ENCODE measurements at regions not wholly inside any gene's neighbourhood (a gene's known extent, or its start where the extent isn't known, plus 50 kb on each side); places are given as distances from the start of the nearest gene placed in this dataset.
"Not testable (repeated sequence)": the region's sequence is repeated elsewhere in the genome, so short reads cannot be mapped to it uniquely, and the experiment has no call there.

DNA sequence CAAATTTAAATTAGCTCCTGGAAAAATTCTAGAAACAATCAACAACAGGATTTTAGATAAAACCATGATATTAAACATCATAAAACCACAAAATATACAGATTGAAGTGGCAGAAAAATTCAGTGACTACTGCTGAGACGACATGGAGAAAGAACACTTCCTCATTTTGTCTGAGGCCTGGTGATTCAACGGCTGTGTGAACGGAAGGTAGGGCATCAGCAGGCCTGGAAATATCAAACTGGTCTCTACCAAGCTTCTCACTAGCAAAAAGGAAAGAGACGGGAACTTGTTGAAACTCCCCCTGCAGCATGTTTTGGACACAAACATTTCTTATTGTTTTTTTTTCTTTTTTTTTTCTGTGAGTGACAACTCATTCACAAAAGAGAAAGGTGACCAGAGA, 58.0 kb upstream of the AHI1 start:
- no peak for ATAC-seq

- no peak for ATAC-seq
These were observed 60.0 kb upstream of the AHI1 start for GRCh38 chr6:135557582-135557981.

DNA sequence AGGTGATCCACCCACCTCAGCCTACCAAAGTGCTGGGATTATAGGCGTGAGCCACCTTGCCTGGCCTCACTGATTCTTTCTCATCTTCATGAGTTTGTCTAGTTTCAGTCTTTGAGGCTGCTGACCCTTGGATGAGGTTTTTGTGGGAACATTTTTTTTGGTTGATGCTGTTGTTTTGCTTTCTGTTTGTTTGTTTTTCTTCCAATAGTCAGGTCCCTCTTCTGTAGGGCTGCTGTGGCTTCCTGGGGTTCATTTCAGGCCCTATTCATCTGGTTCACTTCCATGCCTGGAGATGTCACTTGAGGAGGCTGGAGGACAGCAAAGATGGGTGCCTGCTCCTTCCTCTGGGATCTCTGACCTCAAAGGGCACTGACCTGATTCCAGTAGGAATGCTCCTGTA, 68.1 kb upstream of the AHI1 start:
- not testable (repeated sequence) for ATAC-seq

DNA sequence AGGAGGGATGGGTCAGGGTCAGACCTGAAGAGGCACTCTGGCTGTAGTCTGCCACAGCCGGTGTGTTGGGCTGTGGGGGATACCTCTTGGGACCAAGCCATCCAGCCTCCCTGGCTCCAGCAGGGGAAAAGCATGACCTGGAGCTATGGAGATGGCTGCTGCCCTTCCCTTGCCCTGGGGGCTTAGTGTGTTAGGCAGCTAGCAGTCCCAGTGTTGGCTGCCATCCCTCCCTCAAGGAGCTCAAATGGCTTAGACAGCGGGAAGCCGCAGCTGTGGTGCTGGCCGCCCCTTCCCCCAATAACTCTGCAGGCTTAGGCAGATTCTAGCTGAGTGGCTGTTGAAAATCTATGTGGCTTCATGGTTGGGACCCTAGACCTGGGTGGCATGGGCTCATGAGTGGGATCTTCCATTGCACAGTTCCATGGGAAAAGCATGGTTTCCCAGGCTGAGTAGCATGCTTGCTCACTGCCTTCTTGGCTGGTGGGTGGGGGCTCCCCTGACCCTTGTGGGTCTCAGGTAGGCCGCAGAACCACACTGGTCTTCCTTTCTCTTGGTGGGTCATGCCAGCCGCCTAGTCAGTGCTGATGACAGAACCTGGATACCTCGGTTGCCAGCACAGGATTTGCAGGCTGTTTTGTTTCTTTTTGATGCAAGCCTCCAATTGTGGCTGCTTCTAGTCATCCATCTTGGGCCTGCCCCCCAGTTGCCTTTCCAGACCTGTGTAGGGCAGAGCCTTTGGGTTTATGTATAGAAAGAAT, 69.0 kb upstream of the AHI1 start:
- ATAC-seq, result no peak

DNA sequence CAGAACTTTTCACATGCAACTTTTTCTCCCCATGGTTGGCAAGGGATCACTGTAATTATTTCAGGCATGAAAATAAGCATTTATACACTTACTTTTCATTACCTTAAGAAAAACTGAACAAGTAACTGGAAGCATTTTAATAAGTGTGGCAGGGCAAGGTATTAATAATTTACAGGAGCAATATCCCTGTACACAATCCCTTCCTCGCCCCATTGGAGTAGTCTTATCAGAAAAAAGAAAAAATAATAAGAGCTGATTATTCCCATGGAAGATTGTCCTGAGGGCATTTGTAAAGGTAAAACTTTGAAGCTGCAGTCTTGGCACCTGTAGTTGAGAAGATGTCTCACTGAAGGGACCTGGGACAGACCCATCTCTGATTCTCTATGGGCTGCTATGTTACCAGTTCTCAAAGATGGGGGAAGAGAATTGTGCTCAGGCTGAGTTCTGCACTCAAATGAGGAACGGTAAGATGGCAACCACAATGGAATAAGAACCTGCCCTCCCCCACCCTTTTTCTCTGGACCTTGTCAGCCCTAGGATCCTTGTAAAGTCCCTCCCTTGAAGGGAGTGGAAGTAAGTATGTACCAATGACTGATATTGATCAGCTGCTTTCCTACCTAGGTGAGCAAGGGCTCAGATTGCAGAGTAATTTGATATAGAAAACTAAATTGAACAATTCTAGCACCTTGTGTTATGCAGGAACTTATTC, 70.0 kb upstream of the AHI1 start:
- ATAC-seq, result no peak

GRCh38 chr6:135568379-135568778, 70.8 kb upstream of the AHI1 start:
- ATAC-seq, result no peak

DNA sequence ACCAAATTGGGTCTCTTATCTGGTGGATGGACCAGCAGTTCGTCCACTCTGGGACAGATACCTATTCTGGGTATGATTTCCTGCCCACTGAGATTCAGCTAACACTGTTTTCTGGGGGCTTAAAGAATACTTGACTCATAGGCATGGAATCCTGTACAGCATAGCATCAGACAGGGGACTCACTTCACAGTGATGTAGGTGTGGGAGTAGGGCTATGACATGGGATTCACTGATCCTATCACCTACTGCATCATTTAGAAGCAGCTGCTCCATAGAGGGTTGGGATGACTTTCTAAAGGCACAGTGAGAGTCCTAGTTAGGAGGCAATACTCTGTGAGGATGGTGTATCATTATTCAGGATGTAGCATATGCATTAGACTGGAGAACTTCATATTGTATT, 74.5 kb upstream of the AHI1 start:
- ATAC-seq, result no peak

DNA sequence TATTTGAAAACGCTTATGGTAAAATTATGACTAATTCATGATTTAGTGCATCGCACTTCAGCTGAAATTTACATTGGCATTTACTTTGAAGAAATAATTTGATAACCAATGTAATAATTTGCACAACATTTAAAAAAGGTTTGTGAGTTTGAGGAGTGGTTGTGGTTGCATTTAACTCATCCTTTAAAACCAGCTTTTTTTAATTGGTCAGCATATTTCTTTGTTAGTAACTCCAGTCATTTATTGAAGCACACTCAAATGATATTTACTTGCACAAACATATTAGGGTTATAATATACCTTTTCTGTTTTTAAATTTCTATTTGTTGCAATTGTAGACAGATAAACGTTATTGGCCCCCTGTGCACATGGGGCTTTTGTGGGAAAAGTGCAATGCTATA, 78.1 kb upstream of the AHI1 start:
- no peak for ATAC-seq

GRCh38 chr6:135576055-135576454, 78.5 kb upstream of the AHI1 start:
- ATAC-seq, result no peak

DNA sequence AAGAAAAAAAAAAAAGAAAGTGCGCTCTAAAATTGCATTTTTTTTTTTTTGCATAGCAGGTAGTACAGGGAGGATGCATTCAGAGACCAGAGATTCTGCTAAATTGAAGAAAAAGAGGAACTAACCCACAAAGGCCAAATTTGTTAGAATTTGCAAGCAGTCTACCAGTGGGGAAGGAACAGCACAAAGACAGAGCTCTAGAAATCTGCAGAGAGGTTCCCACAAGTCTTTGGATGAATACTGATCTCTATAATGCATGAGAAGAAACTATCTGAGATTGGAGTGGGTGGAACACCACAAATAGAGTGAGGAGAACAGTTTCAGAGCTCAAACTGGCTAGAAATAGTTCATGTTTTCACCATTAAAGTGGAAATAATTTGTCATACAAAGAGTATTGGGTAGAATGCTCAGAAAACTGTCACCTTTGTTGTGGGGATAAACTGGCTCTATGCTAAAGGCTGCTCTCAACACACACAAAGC, 79.6 kb upstream of the AHI1 start:
- no peak for ATAC-seq

DNA sequence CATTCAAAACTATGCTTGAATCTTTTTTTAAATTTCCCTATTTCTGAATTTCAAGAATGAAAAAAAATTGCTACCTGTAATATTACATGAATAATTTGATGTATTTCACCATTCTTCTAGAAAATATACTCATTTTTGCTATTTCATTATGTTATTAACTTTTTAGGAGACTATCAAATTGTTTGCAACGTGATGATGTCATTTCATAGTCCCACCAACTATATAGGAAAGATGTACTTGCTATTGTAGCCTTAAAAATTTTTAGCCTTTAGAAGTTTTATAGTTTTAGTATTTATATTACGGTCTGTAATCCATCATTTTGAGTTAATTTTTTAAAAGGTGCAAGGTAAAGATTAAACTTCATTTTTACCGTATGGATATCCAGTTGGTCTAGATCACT, 81.4 kb upstream of the AHI1 start:
- no peak for ATAC-seq

GRCh38 chr6:135581211-135581610, 83.7 kb upstream of the AHI1 start:
- ATAC-seq, result no peak

DNA sequence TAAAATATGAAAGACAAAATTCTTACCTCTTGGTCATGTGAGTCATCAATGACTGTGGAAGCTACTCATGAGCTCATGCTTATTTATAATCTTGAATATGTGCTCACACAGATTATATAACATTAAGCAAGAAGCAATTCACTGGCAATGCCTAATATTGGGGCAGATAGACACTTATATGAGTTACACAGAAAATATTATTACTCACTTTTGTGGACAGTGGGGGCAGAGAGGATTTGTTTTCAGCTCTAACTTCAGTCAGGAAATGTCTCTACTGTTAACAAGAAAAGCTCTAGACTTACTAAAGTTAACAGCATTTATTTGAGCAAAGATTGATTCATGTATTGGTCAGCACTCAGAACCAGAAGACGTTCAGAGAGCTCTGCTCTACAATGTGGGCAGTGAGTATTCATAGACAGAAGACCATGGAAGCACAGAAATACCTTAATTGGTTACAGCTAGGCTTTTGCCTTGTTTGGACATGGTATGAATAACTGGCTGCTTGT, 85.8 kb upstream of the AHI1 start:
- no peak for ATAC-seq

GRCh38 chr6:135586388-135586787, 88.8 kb upstream of the AHI1 start:
- no peak for ATAC-seq

- no peak for ATAC-seq
These were observed 89.3 kb upstream of the AHI1 start for GRCh38 chr6:135586844-135587243.

DNA sequence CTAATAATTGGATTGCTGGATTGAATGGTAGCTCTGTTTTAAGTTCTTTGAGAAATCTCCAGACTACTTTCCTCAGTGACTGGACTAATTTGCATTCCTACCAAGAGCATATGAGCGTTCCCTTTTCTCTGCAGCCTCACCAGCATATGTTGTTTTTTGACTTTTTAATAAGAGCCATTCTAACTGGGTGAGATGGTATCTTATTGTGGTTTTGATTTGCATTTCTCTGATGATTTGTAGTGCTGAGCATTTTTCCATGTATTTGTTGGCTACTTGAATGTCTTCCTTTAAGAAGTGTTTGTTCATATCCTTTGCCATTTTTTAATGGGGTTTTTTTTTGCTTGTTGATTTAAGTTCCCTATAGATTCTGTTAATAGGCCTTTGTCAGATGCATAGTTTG, 94.7 kb upstream of the AHI1 start:
- ATAC-seq, result no peak

DNA sequence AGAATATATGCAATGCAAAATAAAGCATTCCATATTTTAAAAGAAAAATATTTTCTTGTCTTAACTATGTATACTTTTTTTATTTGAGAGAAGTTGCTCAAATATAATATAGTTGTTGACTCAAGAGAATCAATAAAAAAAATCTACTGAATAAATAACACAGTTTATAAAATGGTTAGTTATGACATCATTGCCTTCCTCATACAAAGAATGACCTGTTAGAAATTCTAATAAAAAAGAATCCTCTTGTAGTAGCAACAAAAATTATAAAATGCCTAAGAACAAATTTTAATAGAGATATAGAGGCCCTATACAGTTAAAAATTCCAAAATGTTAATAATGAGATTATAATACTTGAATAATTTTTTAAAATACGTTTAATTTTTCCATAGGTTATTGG, 96.5 kb upstream of the AHI1 start:
- ATAC-seq, result no peak

DNA sequence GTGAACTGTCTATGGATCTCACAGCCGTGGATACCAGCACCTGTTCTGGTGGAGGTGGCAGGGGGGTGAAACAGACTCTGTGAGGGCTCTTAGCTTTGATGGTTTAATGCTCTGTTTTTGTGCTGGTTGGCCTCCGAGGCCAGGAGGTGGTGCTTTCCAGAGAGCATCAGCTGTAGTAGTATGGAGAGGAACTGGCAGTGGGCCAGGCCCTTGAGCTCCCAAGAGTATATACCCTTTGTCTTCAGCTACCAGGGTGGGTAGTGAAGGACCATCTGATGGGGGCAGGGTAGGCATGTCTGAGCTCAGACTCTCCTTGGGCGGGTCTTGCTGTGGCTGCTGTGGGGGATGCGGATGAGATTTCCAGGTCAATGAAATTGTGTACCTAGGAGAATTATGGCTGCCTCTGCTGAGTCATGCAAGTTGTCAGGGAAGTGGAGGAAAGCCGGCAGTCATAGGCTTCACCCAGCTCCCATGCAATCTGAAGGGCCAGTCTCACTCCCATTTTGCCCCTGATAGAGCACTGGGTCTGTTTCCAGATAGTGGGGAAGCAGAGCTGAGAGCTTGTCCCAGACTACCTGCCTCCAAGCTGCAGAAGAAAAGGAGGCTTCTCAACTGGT, 102.7 kb upstream of the AHI1 start:
- no peak for ATAC-seq

DNA sequence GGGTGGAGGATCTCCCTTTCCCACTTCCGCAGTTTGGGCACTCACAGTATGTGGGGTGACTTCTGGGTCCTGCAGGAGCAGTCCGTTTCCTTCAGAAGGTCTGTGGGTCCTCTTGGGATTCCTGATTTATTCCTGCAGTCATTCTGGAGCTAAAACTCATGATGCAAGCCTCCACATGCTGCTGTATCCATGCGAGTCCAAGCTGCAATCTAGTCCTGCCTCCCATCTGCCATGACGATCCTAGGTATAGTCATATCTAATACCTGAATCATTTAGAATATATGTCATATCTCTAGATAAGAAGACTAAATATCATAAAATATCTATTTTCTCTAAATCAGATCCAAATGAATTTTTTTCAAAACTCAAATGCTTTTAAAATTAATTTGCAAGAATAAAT, 103.4 kb upstream of the AHI1 start:
- ATAC-seq, result no peak

DNA sequence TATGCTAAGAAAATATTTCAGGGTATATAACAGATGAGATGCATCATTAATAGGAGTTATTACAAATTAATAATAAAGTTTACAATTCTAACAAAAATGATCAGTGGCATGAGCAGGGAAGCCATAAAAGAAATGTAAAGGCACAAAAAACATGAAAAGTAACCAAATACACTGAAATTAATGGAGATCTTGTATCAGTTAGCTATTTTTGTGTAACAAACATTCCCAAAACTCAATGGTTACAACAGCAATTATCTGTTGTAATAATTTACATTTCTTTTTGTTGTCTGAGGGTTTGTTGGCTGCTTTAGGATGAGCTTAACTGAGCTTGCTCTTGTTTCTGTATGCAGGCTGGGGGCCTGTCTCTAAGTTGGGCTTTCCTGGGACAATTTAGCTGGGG, 104.3 kb upstream of the AHI1 start:
- no peak for ATAC-seq

DNA sequence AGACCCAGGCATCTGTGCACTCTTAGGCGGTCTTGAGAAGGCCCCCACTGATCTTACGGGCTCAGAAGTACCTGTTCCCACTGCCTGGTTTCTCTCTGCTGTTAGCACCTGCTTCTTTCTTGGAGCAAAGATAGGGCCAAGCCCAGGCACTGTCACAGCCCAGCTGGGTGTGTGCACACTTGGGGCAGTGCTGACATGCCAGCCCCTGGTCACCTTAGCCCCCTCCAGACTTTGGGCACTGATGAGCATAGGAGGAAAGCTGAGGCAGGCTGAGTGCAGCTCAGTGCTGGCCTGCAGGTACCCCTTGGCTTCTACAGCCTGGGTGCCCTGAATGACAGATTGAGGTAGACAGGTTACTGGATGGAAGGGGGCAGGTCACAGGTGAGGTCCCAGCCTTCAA, 105.7 kb upstream of the AHI1 start:
- ATAC-seq, result no peak

GRCh38 chr6:135604035-135604860, 106.7 kb upstream of the AHI1 start:
- no peak for ATAC-seq

GRCh38 chr6:135605278-135605790, 107.8 kb upstream of the AHI1 start:
- ATAC-seq, result no peak
